ENCODE measurements at regions not wholly inside any gene's neighbourhood (a gene's known extent, or its start where the extent isn't known, plus 50 kb on each side); places are given as distances from the start of the nearest gene placed in this dataset.
"Not testable (repeated sequence)": the region's sequence is repeated elsewhere in the genome, so short reads cannot be mapped to it uniquely, and the experiment has no call there.

- in situ Hi-C loops (cut with HindIII; ENCODE audit: low sequenced_read_pairs) = no loop called here
- DNase-seq (ENCODE audit: low read depth) = no peak
- H3K4me3 ChIP-seq (ENCODE audit: low read depth, low read length) = no peak overlapping the region
- TF ChIP-seq CTCF (IDR thresholded peaks at IDR 0.05; ENCODE audit: low read depth, low read length, missing control alignments) = no peak
These were observed 1504.6 kb upstream of the WWC1 start for GRCh38 chr5:166786889-166787288.

- no peak for DNase-seq (ENCODE audit: low read depth)
- TF ChIP-seq CTCF (IDR thresholded peaks at IDR 0.05; ENCODE audit: low read depth, low read length, missing control alignments) = no peak
- H3K4me3 ChIP-seq (ENCODE audit: low read depth, low read length) = no peak overlapping the region
- in situ Hi-C loops (cut with HindIII; ENCODE audit: low sequenced_read_pairs) = no loop called here
These were observed 1503.4 kb upstream of the WWC1 start for GRCh38 chr5:166788050-166788449.

DNA sequence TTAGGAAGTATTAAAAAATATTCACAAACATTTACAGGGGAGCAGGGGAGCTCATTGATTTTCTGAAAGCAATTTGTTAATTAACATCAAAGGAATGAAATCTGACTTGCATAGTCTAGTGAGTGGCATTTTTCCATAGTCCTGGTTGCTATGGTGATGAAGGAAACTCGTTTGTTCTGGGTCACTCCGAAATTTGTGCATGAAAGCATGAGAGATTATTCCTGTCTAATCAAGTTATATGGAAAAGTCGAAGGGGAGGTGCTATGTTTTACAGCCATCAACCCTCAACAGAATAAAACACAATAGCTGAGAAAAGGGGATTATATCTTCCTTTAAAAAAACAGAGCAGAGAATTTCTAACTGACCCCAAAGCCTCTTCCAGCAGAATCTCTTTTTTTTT is 1495.7 kb upstream of the WWC1 start:
- H3K4me3 ChIP-seq (ENCODE audit: low read depth, low read length) = no peak overlapping the region
- DNase-seq (ENCODE audit: low read depth) = no peak
- TF ChIP-seq CTCF (IDR thresholded peaks at IDR 0.05; ENCODE audit: low read depth, low read length, missing control alignments) = no peak
- in situ Hi-C loops (cut with HindIII; ENCODE audit: low sequenced_read_pairs) = no loop called here

- no peak overlapping the region for H3K4me3 ChIP-seq (ENCODE audit: low read depth, low read length)
- in situ Hi-C loops (cut with HindIII; ENCODE audit: low sequenced_read_pairs) = no loop called here
- TF ChIP-seq CTCF (IDR thresholded peaks at IDR 0.05; ENCODE audit: low read depth, low read length, missing control alignments) = no peak
- DNase-seq (ENCODE audit: low read depth) = no peak
These were observed 1488.4 kb upstream of the WWC1 start for GRCh38 chr5:166803058-166803457.

DNA sequence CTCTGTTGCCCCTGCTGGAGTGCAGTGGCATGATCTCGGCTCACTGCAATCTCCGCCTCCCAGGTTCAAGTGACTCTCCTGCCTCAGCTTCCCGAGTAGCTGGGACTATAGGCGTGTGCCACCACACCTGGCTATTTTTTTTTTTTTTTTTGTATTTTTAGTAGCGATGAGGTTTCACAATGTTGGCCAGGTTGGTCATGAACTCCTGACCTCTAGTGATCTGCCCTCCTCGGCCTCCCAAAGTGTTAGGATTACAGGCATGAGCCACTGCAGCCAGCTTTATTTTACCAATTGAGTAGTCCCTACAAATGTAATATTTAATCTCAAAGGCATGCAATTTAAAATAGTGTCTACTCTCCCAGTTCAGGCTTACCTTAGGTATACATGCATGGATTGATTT is 1487.2 kb upstream of the WWC1 start:
- DNase-seq (ENCODE audit: low read depth); in situ Hi-C loops (cut with HindIII; ENCODE audit: low sequenced_read_pairs); H3K4me3 ChIP-seq (ENCODE audit: low read depth, low read length): not testable (repeated sequence)

GRCh38 chr5:166804693-166805092 is 1486.8 kb upstream of the WWC1 start:
- DNase-seq (ENCODE audit: low read depth); in situ Hi-C loops (cut with HindIII; ENCODE audit: low sequenced_read_pairs): not testable (repeated sequence)

DNA sequence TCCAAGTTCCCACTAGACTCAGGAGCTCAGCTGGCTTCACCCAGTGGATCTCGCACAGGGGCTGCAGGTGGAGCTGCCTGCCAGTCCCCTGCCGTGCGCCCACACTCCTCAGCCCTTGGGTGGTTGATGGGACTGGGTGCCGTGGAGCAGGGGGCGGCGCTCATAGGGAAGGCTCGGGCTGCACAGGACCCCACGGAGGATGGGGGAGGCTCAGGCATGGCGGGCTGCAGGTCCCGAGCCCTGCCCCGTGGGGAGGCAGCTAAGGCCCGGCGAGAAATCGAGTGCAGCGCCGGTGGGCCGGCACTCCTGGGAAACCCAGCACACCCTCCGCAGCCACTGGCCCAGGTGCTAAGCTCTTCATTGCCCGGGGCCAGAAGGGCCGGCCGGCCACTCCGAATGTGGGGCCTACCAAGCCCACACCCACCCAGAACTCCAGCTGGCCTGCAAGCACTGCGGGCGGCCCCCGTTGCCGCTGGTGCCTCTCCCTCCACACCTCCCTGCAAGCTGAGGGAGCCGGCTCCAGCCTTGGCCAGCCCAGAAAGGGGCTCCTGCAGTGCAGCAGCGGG is 1481.3 kb upstream of the WWC1 start:
- DNase-seq (ENCODE audit: low read depth); H3K4me3 ChIP-seq (ENCODE audit: low read depth, low read length); in situ Hi-C loops (cut with HindIII; ENCODE audit: low sequenced_read_pairs): not testable (repeated sequence)

More at GRCh38 chr5:166804693-166805092, 1486.8 kb upstream of the WWC1 start:
- not testable (repeated sequence) for H3K4me3 ChIP-seq (ENCODE audit: low read depth, low read length)

DNA sequence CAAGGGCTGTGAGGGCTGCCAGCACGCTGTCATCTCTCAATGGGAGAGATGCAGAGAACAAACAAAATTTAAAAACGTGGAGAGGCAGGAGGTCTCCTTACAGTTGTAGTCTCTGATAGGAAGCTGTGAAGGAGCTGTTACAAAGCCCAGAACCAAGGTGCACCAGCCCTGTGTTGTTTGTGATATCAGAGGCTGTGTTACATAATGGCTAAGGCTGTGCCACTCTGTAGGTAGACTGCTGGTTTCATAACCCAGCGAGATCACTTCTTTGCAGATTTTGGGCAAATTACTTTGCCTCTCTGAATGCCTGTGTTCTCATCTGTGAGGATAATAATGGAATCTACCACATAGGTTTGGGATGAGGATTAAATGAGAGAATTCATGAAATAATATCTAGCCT is 1480.7 kb upstream of the WWC1 start:
- no peak overlapping the region for H3K4me3 ChIP-seq (ENCODE audit: low read depth, low read length)
- no peak for DNase-seq (ENCODE audit: low read depth)
- no peak for TF ChIP-seq CTCF (IDR thresholded peaks at IDR 0.05; ENCODE audit: low read depth, low read length, missing control alignments)
- in situ Hi-C loops (cut with HindIII; ENCODE audit: low sequenced_read_pairs) = no loop called here

Data from astrocyte of the cerebellum (primary cell).